Stimulated activated CD4-positive, alpha-beta T cell treated with anti-CD3 and anti-CD28 coated beads, Interleukin-2, amount 100 ng/mL, for 24 hours (primary cell): ENCODE measurements at regions not wholly inside any gene's neighbourhood (a gene's known extent, or its start where the extent isn't known, plus 50 kb on each side); places are given as distances from the start of the nearest gene placed in this dataset.

Source experiments
- DNase-seq, 2 donors: peaks; one replicate each; pipeline ENCODE4 v3.0.0-alpha.2; 2020

GRCh38 chr7:115883629-115884028 lies 146.9 kb downstream of the TFEC start:
- no peak for DNase-seq

DNA sequence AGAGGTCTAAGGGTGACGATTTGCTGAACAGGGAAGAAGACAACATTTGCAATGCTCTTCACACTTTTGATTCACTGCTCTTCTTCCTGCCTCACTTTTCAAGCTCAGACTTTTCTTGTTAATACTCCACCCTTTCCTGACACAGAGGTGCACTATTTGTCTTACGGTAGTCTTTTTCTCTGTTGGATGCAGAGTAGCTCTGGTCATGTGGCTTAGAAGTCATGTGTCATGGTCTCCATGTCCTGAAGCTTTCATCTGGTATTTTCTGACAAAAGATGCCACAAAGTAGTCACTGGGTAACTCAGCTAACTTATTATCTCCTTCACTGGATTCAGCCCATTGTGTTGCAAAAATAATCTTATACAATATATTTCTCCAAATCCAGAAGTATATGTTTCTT lies 149.1 kb downstream of the TFEC start:
- no peak for DNase-seq

DNA sequence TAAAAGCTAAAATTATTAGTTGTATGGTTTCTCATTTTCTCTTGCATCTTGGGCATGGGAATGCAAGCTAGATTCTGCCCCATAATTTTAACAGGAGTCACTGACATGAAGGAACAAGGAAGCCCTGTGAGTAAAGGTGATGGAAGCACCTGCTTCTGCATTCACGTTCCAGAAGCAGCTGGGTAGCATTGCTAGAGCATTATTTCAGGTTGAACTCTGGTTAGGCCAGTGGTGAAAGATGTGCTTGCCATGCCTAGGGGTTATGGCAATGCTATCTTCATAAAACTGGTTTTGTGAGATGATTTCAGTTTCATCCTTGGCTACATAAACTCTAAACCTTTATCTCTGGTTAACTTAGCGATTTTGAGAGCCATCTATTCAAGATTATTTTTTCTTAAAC lies 151.4 kb downstream of the TFEC start:
- no peak for DNase-seq

GRCh38 chr7:115869801-115870200 lies 160.8 kb downstream of the TFEC start:
- no peak for DNase-seq

GRCh38 chr7:115869190-115869589 lies 161.4 kb downstream of the TFEC start:
- DNase-seq: no peak

DNA sequence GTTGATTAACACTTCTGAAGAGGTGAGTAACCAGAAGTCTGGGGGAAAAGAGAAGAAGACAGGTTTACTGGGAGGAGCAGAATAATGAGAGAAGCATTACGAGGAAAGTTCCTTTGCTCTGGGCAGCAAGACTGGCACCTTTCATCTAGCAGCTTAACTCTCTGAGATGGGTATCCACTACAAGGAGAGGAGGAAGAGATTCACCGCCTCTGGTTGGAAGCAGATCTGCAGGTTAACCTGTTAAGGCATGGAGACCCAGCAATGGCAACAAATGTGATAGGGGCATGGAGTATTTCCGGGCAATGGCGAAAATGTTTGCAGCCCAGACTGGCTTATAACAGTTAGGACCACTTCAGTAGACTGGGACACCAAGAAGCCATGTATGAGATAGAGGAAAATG lies 162.2 kb downstream of the TFEC start:
- no peak for DNase-seq

DNA sequence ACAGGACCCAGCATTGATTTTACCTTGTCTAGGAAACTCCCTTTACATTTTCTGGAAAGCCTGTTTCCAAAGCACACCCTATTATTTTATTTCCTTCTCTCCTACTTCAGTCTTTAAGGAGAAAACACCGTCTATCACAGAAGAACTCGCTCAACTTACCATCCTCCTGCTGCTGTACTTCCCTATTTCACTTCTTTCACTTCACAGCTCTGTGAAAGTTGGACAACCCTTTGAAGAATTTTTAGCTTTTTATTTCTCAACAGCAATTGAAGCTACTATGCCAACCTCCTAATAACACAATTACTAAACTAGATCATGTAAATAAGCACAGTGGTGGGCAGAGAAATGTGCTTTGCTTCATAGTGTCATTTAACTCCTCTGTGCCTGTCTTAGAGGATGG lies 166.5 kb downstream of the TFEC start:
- DNase-seq: no peak

DNA sequence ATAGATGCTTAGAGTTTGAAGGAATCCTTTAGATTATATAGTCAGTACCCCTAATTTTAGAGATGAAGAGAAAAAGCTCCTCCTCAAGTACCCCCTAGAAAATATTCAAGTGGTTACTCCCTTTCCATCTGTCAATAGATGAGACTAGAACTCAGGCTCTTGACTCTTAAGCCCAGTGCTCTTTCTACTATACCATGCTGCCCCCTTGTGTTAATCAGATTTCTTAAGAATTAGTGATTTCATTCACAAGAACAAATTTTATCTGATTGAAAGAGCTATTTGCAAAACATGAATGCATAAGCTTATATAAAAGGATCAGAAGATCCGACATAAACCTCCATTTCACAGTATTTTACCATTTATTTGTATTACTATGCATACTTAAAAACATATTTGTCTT lies 179.3 kb downstream of the TFEC start:
- DNase-seq: no peak

GRCh38 chr7:115850774-115851173 lies 179.8 kb downstream of the TFEC start:
- no peak for DNase-seq

GRCh38 chr7:115844857-115845256 lies 185.7 kb downstream of the TFEC start:
- no peak for DNase-seq

DNA sequence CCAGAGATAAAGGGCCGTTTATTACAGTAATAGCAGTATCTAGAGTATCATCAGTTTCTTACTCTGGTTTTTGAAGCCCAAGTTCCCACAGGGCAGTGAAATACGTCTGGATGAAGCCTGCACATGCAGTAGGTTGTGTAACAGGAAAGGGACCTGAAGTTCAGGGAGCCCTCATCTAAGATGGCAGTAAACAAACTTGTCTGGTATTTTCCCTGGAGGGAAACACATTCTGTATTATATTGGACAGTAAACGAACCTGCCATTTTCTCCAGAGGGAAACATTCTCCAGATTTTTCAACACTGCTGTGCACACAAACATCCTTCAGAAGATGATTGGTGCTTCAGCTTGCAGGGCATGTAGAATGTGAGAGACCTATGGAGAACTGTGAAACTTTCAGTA lies 189.9 kb downstream of the TFEC start:
- no peak for DNase-seq

DNA sequence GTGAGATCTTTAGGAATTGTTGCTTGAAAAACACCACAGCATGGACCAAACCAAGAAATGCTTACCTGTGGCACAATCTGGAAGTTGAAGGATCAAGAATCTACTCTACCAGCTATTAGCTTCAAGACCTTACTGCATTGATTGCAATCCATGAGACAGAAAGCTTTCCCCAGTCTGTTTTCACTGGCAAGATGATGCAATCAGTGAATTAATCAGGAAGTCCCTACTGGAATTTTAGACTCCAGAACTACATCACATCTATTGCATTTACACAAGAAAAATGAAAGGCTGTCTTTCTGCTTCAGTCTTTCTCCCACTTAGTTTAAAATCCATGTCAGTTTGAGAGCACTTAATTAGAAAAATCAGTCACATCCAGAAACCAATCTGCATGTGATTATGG lies 191.7 kb downstream of the TFEC start:
- DNase-seq: no peak

- no peak for DNase-seq
These were observed 199.2 kb downstream of the TFEC start for GRCh38 chr7:115831371-115831770.

DNA sequence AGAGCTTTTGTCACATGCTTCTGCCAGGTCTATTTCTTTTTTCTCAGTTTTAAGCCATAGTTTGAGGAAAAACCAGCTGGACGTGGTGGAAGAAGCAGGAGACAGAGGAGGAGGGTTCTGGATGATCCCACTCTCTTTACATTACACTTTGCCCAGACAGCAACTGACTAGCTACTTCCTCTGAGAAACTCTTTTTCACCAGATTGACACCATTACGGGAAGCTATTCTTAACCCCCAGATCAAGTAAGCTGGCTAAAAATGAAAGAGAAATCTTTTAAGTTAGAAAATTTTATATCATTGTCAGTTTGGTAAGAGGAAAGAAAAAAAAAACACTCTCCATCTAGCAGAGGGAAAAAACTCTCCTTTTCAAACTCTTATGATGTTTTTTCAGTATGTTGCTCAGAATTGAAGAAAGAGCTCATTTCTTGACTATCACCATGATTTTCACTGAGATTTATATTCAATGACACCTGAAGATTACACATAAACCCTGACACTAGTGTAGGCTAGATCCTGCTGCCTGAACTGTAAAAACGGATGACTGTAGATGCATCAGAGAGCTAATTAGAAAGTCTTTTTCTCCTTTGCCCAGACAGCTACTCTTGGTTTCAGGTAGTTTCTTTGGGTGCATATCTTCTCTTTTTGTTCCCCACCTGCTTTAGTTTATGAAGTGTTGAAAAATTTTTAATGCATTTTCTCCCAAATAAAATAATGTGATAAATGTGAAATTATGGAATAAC lies 203.1 kb downstream of the TFEC start:
- DNase-seq: no peak

DNA sequence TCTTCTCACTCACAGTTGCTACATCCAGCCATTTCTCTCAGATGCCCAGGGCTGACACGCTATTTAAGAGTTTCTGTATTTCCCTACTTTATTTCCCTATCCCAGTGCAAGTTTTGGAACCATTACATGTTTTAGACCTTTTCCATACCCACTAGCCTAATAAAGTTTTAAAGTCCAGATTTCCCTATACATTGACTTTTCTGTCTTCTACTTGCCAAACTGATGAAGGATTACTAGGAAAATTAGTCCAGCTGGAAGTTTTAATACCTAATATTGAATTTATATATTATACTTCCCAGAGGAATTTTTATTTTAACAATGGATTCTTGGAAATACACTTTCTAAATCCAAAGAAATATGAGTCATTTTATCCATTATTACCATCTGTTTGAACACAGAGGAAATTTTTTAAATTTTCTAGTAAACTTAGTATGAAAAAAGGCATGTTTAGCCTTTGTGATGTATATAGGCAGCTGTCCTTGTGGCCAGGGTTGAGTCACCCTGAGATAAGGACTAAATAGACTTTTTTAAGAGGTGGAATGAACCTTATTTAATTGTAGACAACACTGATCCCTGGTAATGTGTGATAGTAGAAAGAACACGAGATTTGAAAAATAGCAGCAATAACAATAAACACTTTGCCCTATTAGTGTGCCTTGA lies 205.0 kb downstream of the TFEC start:
- no peak for DNase-seq

DNA sequence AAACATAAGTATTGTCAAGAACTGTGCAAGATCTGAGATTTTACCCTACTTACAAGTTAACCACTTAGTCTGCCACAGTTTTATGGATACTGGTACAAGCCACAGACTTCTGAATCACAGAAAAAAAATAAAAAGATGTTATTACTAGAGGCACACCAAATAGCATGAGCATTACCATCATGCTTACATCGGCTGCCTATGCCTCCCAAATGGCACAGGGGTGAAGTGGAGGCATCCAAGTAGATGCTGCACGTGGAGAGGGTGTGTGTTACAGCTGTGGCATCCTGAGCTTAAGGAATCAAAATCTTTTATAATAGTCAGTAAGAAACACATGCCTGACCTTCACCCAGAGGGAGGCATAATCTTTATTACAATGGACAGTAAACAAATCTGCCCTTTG lies 207.8 kb downstream of the TFEC start:
- no peak for DNase-seq

- DNase-seq: no peak
These were observed 208.2 kb downstream of the TFEC start for GRCh38 chr7:115822380-115822779.

GRCh38 chr7:115816318-115816974 lies 214.1 kb downstream of the TFEC start:
- no peak for DNase-seq

DNA sequence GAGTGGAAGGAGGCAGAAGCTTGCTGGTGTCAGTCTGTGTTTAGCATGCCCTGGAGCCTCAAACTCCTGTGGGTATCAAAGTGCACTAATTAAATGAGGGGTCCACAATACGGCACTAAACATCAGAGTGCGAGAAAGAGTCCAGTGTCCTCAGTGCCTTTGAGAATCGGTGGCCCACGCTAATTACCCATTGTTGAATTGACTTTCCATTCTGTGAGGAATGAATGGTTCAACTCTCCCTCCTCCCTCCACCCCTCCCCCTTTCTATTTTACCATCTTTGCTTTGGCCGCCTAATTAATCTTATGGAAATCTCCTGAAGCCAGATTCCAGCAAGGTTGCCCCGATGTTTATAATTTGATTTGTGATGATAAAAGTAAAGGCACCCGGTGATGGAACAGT lies 217.8 kb downstream of the TFEC start:
- no peak for DNase-seq

GRCh38 chr7:115805458-115805857 lies 225.1 kb downstream of the TFEC start:
- no peak for DNase-seq

DNA sequence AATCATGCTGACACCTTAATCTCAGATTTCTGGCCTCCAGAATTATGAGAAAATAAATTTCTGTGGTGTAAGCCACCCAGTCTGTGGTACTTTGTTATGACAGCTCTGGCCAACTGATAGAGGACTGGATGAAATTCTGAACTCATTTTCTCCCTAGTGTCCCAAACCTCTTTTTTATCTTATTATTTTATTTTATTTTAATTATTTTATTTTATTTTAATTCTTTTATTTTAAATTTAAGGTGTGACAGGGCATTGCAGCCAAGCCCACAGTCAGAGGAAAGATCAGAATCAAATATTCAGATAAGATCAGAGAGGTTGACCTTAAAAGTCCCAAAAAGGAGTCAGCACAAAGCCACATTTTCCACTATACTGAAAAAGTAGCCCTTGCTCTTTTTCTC lies 228.1 kb downstream of the TFEC start:
- DNase-seq: no peak

GRCh38 chr7:115799430-115799829 lies 231.1 kb downstream of the TFEC start:
- no peak for DNase-seq

- no peak for DNase-seq
These were observed 236.4 kb downstream of the TFEC start for GRCh38 chr7:115793958-115794702.

GRCh38 chr7:115789901-115790300 lies 240.7 kb downstream of the TFEC start:
- DNase-seq: no peak
